Stimulated activated CD8-positive, alpha-beta memory T cell treated with anti-CD3 and anti-CD28 coated beads, Interleukin-2, amount 100 ng/mL, for 1 hour (primary cell): ENCODE measurements at regions not wholly inside any gene's neighbourhood (a gene's known extent, or its start where the extent isn't known, plus 50 kb on each side); places are given as distances from the start of the nearest gene placed in this dataset.

Source experiments
- DNase-seq, 2 donors: peaks; one replicate each; pipeline ENCODE4 v3.0.0-alpha.2; 2020; ENCODE audit warnings: low read depth in 2 of 2

DNA sequence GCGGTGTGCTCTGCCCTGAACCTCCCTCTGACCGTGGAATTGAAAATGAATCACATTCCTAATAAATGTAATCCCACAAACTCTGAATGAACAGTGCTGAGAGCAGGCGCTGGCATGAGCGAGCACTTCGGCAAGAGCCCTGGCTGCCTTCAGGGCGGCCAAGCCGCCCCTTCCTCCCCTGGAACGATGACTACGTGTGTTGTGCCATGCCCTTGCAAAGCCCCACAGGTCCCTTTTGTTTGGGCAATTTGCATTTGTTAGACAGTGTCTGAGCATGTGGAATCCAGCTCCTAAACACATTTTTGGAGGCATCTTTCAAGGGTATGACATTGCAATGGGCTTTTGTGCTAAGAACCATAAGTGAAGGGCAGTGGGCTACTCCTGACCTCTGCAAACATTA lies 95.6 kb upstream of the MKI67 start:
- no peak for DNase-seq

DNA sequence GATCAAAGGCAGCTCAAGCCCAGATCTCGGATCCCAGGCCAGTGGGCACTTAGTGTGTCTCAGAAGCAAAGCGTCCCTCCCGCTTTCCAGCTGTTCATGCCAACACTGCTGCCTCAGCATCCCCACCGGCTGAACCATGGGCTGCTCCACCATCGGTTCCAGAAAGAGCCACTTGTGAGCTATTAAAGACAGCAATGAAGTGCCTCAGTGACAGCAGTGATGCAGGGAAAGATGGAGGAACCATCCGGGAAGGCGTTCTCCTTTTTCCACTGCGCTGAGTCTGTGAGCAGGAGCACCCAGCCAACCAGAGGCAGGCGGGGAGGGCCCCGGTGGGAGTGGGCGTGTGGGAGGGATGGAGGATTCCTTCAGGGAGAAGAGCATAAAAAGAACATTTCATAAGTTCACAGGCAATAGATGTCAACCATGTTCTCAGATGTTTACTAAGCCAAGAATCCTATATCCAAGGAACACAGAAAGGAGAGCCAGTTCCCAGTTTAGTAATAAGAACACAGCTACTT lies 96.2 kb upstream of the MKI67 start:
- DNase-seq = no peak

DNA sequence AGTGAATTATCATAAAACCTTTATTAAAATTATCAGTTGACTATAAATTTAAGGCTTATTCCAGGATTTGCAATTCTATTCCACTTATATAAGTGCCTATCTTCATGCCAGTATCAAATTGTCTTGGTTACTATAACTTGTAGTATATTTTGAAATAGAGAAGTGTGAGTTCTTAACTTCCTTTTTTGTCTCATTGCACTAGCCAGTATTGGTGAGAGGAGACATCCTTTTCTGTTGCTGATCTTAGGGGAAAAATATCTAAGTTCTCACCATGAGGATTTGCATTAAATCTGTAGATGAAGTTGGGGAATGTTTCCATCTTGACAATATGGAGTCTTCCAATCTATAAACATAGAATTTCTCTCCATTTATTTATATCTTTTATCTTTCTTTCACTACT lies 104.2 kb upstream of the MKI67 start:
- DNase-seq = no peak

DNA sequence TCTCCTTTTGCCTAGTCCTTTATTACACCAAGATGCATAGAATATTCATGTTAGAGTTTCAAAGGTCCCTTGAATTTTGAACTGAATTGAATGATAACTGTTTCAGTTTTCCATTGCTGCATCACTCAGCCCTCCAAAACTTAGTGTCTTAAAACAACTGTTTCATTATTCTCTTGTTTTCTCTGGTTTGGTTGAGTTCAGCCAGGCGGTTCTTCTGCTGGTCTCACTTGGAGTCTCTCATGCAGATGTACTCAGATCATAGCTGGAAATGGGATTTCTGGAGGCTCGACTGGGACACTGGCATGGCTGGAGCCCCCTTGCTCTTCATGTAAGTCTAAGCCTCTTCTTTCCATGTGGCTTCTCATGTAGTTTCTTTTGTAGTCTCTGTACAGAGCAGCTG lies 107.2 kb upstream of the MKI67 start:
- no peak for DNase-seq

DNA sequence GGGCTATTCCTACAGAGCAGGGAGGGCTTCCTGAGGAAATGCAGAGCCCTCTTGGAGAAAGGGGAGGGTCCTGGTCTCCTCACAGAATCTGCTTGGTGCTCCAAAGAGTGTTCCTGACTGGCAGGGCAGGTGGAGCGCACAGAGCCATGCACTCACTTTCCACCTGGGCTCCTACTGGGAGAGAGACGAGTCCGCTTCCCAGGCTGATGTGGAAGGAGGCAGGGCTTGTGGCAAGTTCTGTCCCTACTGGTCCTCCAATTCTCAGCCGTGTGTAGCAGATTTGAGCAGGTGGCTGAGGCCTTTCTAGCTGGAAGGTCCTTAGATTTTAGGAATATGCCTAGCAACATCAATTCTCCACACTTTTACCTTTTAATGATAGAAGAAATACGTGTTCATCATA lies 111.5 kb upstream of the MKI67 start:
- no peak for DNase-seq

DNA sequence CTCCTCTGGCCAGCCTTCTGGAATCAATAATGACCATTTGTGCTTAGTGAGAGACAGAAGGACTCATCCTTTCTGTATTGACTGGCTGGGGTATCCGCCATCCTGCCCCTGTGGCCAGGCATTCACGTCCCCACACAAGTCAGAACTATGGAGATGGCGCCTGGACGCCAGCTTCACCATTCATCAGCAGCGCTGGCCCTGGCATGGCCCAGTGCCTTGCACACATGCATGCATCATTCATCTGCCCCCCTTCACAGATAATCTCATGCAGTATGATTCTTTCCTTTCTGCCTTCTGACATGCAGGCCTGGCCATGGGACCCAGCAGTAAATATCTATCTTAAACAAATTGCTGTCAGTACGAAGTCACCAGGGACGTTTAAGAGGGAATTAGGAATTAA lies 114.8 kb upstream of the MKI67 start:
- DNase-seq = no peak

DNA sequence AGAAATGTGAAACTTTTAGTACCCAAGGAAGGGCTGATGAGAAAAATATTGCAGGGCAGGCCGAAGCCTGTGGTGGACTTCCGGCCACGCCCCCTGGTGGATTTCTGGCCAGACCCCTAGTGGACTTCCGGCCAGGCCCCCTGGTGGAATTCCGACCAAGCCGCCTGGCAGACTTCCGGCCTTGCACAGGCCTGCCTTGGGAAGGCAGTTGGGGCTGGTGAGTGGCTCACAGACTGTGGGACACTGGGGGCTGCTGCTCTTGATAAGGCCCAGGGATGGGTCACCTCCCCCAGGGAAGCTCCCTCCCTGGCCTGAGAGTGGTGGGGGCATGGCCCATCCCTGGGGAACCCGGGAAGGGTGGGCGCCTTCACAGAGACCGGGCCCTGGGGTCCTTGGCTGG lies 116.4 kb upstream of the MKI67 start:
- no peak for DNase-seq

DNA sequence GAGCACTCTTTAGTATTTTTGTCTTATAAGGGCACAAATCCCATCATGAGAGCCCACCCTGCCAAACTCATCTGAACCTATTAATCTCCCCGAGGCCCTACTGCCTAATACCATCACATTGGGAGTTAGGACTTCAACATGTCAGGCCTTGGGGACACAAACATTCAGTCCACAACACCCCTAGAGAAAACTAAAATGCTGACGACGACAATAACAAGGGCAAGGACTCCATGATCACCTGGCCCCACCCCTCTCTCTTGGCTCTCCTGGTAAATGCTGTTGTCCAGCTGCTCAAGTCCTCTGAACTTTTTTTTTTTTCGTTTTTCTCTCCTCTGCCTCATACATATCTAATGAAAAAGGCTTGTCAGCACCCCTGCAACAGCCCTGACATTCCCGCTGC lies 118.8 kb upstream of the MKI67 start:
- DNase-seq = no peak

DNA sequence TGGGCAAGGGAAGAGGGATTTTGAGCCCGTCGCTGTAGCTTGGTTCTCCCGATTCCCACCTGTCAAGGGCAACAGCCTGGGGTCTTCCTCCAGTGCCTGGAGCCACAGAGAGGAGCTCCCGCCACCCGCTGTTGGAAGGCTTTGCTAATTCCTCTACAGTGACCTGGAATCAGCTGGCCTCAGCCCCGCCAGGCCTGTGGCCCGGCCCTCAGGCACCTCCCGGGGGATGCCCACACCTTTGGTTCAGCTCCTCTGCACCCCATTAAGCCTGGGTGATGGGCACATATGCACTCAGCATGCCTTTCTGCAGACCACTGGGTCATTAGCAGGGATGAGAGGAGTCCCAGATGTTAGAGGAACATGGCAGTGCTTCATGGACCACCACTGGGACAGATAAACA lies 121.4 kb upstream of the MKI67 start:
- DNase-seq = no peak

DNA sequence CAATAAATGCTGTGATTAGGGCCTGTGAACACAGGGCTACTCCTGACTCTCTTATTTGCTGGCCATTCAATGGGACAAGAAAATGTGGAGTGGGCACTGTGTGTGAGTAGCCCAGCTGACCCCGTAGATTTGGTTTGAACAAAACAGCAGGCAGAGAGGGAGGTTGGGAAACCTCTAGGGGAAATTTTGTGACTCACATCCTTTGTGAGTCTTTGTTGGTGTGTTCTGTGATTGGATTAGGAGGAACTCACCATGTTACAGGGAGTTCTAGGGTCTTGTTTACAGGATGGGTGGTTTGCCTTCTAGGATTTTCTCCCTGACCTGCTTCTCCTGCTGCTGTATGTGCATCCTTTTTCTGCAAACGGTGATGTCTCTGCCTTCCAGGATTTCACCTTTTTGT lies 128.3 kb upstream of the MKI67 start:
- DNase-seq = no peak

DNA sequence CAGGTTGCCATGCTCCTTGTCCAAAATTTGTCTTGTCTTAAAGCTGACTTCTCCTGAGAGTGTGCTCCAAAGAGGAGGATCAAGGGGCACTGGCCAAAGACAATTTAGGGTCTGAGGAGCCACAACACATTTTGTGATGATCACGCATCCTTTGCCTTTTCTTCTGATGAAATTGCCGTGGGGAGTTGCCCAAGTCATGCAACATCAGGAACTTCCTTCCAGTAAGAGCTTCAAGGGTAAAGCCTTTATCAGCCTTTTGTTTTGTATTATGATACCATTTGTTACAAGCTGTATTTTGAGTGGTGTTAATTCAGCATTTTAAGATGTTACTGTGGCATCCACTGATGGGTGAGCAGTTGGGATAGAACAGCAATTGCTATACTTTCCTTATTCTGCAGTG lies 131.2 kb upstream of the MKI67 start:
- no peak for DNase-seq

DNA sequence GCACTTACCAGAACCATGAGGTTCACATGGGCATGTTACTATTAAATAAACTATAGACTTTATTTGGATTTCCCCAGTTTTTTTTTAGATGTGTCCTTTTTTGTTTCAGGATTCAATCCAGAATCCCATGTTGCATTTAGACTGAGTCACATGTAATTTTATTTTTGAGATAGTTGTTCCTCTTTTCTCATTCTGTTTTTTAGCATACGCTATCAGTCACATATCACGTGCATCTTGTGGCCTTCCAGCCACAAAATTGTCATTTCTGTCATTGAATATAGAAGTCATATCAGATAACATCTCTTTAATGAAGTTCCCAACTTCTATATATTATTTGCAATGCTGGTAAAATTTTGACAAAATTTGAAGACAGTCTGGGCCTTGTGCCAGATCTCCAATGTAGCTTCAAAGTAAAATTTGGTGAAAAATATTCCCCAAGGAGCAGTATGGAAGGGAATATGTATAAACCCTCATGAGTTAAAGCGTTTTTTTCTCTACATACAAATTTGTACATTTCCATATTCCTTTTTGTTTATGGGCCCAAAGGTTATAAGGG lies 132.3 kb upstream of the MKI67 start:
- no peak for DNase-seq

DNA sequence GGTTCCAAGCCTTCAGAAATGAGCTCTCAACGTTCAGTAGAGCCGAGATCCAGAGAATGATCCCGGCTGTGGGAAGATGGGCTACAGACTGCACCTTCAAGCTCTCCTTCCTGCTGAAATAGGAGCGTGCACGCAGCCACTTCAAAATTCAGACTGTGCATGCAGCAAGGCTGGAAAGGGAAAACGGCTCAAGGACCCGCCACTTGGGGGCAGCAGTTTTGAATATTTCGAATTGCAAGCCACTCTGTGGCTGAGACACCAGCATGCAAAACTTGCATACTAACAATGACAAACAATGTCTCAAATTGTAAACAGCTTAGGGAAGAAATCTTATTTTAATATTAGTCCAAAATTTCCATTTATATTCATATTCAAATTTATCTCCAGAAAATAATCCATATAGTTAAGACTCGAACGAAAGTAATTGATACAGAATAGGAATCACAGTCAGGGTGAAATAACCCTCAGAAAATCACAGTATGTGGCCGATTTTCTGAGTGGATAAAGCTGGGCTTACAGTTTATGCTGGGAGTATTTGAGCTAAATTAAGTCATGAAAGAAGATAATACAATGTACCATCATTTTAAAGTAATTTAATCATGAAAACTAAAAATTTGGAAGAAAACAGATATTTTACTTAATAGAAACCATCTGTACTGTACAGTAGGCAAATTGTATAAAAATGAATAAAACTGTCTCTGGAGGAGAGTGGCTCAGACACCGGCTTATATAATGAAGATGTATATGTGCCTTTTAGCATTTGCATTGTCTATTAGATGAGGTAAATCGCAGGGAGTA lies 137.9 kb upstream of the MKI67 start:
- DNase-seq = no peak

DNA sequence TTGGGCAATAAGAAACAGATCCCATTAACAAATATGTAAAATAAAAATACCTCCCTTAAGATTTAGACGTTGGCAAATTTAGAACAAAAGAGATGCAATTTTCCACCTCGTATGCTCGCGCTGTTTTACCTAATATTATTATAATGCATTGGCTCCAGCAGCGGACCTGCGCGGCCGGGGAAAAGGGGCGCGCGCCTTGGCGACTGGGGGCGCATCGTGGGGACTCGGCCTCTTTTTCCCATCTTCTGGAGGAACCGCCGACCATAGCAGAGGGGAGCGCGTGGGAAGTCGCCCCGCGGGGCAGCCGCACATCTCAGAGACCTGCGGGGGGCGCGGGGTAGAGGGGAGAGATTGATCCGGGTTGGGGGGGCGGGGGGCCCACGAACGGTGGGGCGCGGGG lies 139.4 kb upstream of the MKI67 start:
- DNase-seq = no peak

DNA sequence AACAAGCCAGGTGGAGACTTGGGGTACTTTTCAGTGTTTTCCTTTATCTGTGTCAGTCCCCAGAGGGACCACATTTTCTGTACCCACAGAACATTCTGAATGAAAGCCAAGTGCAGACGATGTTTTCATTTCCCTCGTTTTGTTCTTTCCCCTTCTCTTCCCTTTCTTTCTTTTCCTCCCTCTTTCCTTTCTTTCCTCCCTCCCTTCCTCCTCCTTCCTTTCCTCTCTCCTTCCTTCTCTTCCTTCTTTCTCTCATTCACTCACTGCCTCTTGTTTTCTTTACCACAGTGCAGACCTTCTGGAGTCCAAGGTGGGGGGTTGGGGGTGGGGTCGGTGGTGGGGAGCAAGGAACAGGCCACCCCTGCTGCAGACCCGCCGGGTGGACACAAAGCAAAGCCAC lies 141.4 kb upstream of the MKI67 start:
- no peak for DNase-seq

DNA sequence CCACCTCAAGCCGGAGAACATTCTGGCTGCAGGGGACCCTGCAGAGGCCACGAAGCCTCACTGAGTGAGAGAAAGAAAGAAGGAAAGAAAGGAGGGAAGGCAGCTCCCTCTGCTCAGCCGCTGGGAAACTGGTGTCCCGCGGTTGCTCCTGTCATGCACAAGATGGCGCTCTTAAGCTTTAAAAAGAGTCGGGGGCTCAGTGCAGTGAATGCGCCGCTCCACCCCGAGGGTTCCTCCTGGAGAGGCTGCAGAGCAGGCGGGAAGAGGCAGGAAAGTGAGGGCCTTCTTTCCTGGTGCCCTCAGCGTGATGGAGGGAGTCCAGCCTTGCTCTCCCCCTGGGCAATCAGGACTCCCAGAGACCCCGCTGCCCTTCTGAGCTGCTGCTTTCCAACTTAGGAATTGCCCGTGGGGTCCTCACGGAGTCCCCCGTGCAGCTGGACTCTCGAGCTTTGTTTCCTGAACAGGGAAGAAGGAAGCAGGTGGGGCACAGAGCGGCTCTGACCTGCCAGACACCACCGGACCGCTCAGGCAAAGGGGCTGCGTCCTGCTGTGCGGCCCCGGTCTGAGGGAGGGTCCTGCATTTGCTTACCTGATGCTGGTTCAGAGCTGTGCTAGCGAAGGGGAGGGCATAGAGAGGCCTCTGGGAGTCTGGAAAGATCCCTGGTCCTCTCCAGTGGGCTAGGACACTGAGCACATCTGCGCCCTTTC lies 141.9 kb upstream of the MKI67 start:
- DNase-seq = no peak

DNA sequence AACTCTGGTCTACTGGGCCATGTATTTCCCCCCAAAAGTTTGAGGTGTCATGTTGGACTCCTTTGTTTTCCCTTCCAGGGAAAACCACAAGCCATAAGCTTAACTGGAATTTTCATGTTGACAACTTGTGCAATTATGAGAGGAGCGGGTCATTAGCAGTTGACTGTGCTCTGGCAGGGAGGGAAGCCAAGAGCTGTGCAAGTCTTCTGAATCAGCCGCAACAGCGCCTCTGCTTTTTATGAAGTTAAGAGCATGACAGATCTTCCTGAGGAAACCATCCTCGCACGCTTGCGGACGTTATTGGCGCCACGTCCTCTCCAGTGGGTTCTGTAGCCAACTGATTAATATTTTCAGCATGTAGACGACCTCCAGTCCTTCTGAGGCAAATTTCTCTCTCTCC lies 148.7 kb upstream of the MKI67 start:
- DNase-seq = no peak

DNA sequence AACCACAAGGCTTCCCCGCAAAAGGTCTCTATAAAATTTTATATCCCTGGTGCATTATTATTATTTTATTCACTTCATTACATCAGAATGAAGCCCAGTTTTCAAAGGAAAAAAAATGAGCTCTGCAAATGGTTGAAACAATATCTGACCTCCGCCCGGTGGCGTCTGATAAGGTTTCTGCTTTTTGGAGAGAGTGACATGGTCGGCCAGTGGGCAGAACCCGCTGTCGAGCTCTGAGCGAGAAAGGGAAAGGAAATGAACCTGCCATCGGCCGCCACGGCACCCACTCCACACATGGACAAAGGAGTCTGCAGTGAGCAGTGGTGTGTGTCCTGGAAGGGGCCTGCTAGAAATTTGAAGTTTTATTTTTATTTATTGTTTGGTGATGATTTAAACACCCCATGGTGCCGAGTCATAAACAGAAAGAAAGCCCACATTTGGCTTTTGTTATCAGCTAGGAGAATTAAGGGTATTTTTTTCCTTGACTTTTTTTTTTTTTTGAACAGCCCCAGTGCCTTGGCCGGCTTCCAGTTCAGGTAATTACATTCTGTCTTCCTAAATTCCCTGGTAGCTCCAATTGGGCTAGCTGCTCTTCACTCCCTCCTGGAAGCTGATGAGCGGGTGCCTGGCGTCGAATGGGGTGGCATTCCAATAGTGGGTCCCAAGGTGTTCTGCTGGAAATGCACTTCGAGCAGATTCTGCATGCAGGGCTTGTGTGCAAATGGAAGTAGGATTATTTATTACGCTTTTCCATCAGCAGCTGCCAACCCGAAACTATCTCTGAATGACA lies 149.4 kb upstream of the MKI67 start:
- DNase-seq = no peak

DNA sequence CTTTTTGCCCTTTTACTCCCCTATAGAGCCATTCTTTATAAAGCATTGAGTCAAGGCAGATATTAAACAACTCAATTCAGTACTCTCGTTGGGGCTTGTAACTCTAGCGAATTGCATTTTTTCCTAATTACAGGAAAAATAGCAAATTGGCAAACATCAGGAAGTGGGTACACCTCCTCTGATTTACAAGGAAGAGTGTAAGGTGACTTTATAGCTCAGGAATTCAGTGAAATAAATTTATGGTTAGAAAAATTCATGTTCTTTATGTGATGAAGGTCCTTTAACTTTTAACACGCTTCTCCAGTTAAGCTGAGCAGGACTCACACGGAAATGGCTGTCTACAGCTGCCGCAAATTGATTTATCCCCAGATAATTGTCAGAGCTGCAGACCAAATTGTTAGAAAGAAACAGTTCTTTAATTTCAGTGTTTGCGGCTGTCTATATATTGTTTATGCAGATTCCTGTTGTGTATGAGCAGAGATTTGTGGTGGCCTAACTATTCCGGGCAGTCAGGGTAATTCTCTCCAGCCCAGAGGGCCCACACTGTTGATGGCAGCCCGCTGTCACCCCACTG lies 151.1 kb upstream of the MKI67 start:
- no peak for DNase-seq

DNA sequence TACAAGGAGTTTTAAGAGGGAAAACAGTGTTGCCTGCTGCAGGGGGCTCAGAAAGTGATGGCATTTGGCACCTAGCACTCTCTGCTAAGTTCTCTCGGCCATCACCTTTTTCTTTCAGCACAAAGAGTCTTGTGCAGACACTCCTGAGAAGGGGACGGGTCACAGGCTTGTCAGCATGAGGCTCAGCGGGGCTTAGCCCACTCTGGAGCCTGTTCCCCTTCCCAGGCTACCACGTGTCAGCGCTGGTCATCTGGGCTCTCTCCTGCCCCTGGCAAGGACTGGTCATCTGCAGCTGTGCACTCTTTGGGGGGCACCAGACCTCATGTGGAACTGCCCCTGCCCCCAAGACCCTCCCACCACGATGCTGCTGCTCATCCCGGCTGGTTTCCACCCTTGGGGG lies 152.1 kb upstream of the MKI67 start:
- no peak for DNase-seq

DNA sequence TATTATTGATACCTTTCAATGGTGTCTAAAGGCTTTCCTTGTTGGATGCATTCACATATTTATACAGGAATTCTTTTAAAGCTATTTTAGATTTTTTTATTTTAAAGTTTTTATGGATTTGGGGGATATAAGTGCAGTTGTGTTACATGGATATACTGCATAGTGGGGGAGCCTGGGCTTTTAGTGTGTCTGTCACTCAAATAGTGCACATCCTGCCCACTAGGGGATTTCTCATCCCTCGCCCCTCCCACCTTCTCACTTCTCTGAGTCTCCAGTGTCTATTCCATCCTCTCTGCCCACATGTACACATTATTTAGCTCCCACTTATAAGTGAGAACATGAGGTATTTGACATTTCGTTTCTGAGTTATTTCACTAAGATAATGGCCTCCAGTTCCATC lies 154.0 kb upstream of the MKI67 start:
- DNase-seq = no peak

DNA sequence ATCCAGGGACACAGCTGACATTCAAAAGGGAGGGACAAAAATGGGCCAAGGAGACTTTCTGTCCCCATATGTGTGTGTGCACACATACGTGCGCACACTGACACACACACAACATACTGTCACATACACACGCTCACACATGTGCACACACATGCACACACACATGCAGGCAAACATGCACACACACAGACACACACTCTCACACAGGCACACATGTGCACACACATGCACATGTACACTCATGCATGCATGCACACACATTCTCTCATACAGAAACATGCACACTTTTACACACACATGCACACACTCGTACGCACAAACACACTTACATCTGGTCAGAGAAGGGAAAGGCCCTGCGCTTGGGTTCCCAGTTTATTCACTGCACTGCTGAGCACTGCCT lies 155.1 kb upstream of the MKI67 start:
- DNase-seq = no peak
